ENCODE measurements at regions not wholly inside any gene's neighbourhood (a gene's known extent, or its start where the extent isn't known, plus 50 kb on each side); places are given as distances from the start of the nearest gene placed in this dataset.

DNA sequence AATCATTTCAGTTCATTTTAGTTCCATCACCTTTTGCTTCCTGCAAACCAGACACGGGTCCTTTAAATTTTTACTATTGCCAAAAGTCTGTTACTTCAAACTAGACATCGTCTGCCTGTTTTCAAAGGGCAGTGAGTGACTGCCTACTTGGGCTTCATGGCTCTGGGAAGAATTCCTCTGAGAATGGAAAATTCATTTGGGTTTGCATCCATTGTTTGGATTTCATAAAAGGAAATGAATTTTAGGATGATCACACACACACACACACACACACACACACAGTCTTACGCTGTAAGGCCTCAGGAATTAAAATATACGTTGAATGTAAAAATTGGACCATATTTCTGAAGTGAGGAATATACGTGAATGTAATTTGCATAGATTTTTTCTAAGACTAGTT, 1584.3 kb upstream of the ACVR2A start:
- TF ChIP-seq CTCF (IDR thresholded peaks at IDR 0.05) (no peak), POLR2A (IDR thresholded peaks at IDR 0.05) (no peak)
